PC-3 (cell line): ENCODE measurements at regions not wholly inside any gene's neighbourhood (a gene's known extent, or its start where the extent isn't known, plus 50 kb on each side); places are given as distances from the start of the nearest gene placed in this dataset.

Experiments
- ATAC-seq: fragments of 200-7000 bp; cut with Tn5 transposase; 2 replicates; pipeline ENCODE4 v1.9.1; 2020; ENCODE audit warnings: mild to moderate bottlenecking, moderate library complexity
- BruUV-seq: library from RNA; stranded (reverse); fragments of 400-500 nt; replicated peaks from 2 replicates; lab custom pipeline; 2021; lab: Mats Ljungman, UMichigan
- CTCF ChIA-PET: fragments of 300-600 bp; sonication (Branson Sonifier 250); formaldehyde crosslinking; loops from one replicate; lab custom pipeline; 2022; ENCODE audit warnings: antibody characterized with exemption; lab: Charles Lee
- POLR2A ChIA-PET: fragments of 300-600 bp; sonication (Branson Sonifier 250); formaldehyde crosslinking; loops from one replicate; lab custom pipeline; 2022; ENCODE audit warnings: antibody characterized with exemption; ENCODE audit not compliant: unreplicated experiment; lab: Charles Lee
- DNase-seq: peaks from one replicate; pipeline ENCODE4 v3.0.0-alpha.2; 2015
- H2AFZ ChIP-seq: fragments of 300-600 bp; sonication (generic); 2 replicates; pipeline ENCODE4 v1.6.0; 2016; ENCODE audit warnings: antibody characterized with exemption, low read length
- H3F3A ChIP-seq: fragments of 300-600 bp; sonication (generic); one replicate; pipeline ENCODE4 v1.6.0; 2017; ENCODE audit warnings: antibody characterized with exemption, low read length, control low read depth, mild to moderate bottlenecking; ENCODE audit not compliant: unreplicated experiment
- H3K27ac ChIP-seq: fragments of 300-600 bp; sonication (generic); 2 replicates; pipeline ENCODE4 v1.5.1; 2016; ENCODE audit warnings: mild to moderate bottlenecking, low read length
- H3K27me3 ChIP-seq: fragments of 300-600 bp; sonication (generic); 2 replicates; pipeline ENCODE4 v1.6.1; 2016; ENCODE audit warnings: low read length, mixed read lengths
- H3K36me3 ChIP-seq: fragments of 300-600 bp; sonication (generic); 2 replicates; pipeline ENCODE4 v1.6.1; 2016; ENCODE audit warnings: low read depth, mixed run types, low read length, mixed read lengths
- H3K4me1 ChIP-seq: fragments of 300-600 bp; sonication (generic); 2 replicates; pipeline ENCODE4 v1.5.1; 2016; ENCODE audit warnings: low read length; ENCODE audit not compliant: insufficient read depth
- H3K4me2 ChIP-seq: fragments of 300-600 bp; sonication (generic); 2 replicates; pipeline ENCODE4 v1.6.0; 2016; ENCODE audit warnings: low read length
- H3K4me3 ChIP-seq: fragments of 300-600 bp; sonication (generic); 2 replicates; pipeline ENCODE4 v1.5.1; 2016; ENCODE audit warnings: mild to moderate bottlenecking, low read length, mixed read lengths
- H3K79me2 ChIP-seq: fragments of 300-600 bp; sonication (generic); 2 replicates; pipeline ENCODE4 v1.6.1; 2017; ENCODE audit warnings: low read length, mixed read lengths
- H3K9ac ChIP-seq: fragments of 300-600 bp; sonication (generic); 2 replicates; pipeline ENCODE4 v1.6.0; 2016; ENCODE audit warnings: mild to moderate bottlenecking, low read length
- H3K9me2 ChIP-seq: fragments of 300-600 bp; sonication (generic); replicated peaks from 2 replicates; pipeline ENCODE4 v1.6.1; 2016; ENCODE audit warnings: mixed run types, low read length, mixed read lengths
- H3K9me3 ChIP-seq: fragments of 300-600 bp; sonication (generic); 2 replicates; pipeline ENCODE4 v1.6.1; 2016; ENCODE audit warnings: low read length, mixed read lengths
- H4K20me1 ChIP-seq: fragments of 300-600 bp; sonication (generic); 2 replicates; pipeline ENCODE4 v1.6.1; 2016; ENCODE audit warnings: low read length, mixed read lengths
- EZH2 ChIP-seq: fragments of 300-600 bp; sonication (generic); IDR thresholded peaks from one replicate; pipeline ENCODE4 v1.6.1; 2017; ENCODE audit warnings: antibody characterized with exemption, mild to moderate bottlenecking, low read length; ENCODE audit not compliant: unreplicated experiment
- EZH2phosphoT487 ChIP-seq: fragments of 300-600 bp; sonication (generic); IDR thresholded peaks from 2 replicates; pipeline ENCODE4 v1.6.1; 2018; ENCODE audit warnings: mild to moderate bottlenecking, antibody characterized with exemption, low read length, borderline replicate concordance
- intact Hi-C: fragments of 100-400 bp; cut with micrococcal nuclease; formaldehyde crosslinking; loops from 2 replicates; pipeline ENCODE4 v1.9.0; 2023
- TF ChIP-seq, protein P1 (sequence below): fragments of 300-600 bp; sonication (generic); conservative IDR thresholded peaks from 2 replicates; pipeline ENCODE4 v1.5.1; 2017; ENCODE audit warnings: antibody characterized with exemption, low read depth, mild to moderate bottlenecking, low read length

DNA sequence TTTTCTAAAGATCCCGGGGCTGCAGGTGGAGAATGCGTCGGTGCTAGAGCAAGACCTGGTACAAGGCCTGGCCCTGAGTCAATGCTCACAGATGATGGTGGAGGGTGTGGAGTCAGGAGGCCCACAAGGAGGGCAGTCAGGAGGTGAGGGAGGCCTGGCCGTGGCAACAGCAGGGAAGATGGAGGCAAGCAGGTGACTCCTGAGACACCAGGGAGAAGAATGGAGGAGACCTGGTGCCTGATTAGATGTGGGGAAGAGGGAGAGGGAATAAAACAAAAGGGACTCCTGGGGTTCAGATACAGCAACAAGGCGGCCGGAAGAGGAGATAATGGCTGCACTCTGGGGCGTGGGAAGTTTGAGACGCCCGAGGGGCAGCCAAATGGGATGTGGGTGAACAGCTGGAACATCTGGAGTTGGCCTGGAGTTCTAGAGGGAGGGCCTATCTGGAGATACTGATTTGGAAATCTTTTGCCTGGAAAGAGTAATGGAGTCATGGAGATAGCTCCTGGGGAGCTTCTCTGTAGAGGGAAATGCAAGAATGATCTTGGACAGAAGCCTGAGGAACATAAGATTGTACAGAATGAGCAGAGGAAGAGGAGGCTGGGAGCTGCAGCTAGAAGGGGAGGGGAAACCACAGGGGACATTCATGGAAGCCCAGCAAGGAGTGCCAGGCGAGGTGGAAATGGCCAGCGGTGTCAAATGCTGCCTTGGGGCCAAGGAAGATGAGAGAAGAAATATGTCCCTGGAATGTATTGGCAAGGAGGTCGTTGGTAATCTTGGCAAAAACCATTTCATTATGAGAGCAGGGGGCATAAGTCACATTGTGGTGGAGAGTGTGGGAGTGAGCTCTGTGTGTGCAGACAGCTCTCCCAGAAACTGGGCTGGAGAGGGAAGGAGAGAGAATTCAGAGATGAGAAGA lies 67.5 kb upstream of the CORO2B start:
- intact Hi-C loops, result no loop called here
- no TSS peak for BruUV-seq
- Histone ChIP-seq H3F3A (no peaks in the 10 kb centered on the region), H3K9ac (no peak overlapping the region), H3K79me2 (no peaks in the 10 kb centered on the region), H3K36me3 (no peaks in the 10 kb centered on the region), H3K27me3 (peaks cover 50% of the 10 kb centered on the region), H3K4me2 (no peak overlapping the region), H3K9me3 (no peaks in the 10 kb centered on the region), H3K4me3 (no peak overlapping the region), H3K9me2 (no peaks in the 10 kb centered on the region), H3K27ac (no peak overlapping the region), H2AFZ (no peak overlapping the region), H4K20me1 (no peaks in the 10 kb centered on the region), H3K4me1 (no peaks in the 10 kb centered on the region)
- CTCF ChIA-PET, result interaction anchor here (0.5 kb wide), 1 partner anchor 163 kb away, joined by 7 read pairs; no protein-coding TSS in a partner anchor
- POLR2A ChIA-PET, result no interaction called here
- no peak for ATAC-seq
- TF ChIP-seq, protein P1, sequence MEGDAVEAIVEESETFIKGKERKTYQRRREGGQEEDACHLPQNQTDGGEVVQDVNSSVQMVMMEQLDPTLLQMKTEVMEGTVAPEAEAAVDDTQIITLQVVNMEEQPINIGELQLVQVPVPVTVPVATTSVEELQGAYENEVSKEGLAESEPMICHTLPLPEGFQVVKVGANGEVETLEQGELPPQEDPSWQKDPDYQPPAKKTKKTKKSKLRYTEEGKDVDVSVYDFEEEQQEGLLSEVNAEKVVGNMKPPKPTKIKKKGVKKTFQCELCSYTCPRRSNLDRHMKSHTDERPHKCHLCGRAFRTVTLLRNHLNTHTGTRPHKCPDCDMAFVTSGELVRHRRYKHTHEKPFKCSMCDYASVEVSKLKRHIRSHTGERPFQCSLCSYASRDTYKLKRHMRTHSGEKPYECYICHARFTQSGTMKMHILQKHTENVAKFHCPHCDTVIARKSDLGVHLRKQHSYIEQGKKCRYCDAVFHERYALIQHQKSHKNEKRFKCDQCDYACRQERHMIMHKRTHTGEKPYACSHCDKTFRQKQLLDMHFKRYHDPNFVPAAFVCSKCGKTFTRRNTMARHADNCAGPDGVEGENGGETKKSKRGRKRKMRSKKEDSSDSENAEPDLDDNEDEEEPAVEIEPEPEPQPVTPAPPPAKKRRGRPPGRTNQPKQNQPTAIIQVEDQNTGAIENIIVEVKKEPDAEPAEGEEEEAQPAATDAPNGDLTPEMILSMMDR, result no peak
- no peak for TF ChIP-seq EZH2
- DNase-seq, result no peak

DNA sequence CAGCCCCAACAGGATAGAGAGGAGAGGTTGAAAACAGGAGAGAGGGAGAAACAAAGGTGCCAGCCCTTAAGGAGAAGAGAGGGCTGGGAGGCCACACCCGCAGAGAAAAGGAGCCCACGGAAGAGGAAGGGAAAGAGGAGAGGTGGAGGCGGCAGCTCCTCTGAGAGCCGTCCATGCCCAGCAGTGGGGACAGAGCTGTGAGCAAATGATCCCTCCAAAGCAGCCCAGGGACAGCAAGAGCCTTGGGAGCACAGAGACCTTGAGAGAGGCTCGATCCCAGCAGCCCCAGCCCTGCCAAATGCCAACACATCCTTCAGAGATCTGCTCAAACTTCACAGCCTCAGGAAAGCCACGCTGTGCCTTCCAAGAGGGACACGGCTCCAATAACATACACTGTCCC lies 66.7 kb upstream of the CORO2B start:
- H3K27ac ChIP-seq, result no peak overlapping the region
- BruUV-seq, result no TSS peak
- no peak for TF ChIP-seq EZH2phosphoT487
- no peak for TF ChIP-seq EZH2
- TF ChIP-seq, protein P1, result no peak
- no peaks in the 10 kb centered on the region for H3K4me1 ChIP-seq
- ChIA-PET POLR2A (no interaction called here), CTCF (no interaction called here)
- no peak overlapping the region for H3K4me3 ChIP-seq
- H4K20me1 ChIP-seq, result no peaks in the 10 kb centered on the region
- DNase-seq (no peak), ATAC-seq (no peak)
- no peak overlapping the region for H2AFZ ChIP-seq
- intact Hi-C loops, result no loop called here
- no peaks in the 10 kb centered on the region for H3K79me2 ChIP-seq
- no peaks in the 10 kb centered on the region for H3F3A ChIP-seq
- H3K9ac ChIP-seq, result no peak overlapping the region
- no peaks in the 10 kb centered on the region for H3K9me3 ChIP-seq
- peaks cover 52% of the 10 kb centered on the region for H3K27me3 ChIP-seq
- no peaks in the 10 kb centered on the region for H3K9me2 ChIP-seq
- no peak overlapping the region for H3K4me2 ChIP-seq
- H3K36me3 ChIP-seq, result no peaks in the 10 kb centered on the region

DNA sequence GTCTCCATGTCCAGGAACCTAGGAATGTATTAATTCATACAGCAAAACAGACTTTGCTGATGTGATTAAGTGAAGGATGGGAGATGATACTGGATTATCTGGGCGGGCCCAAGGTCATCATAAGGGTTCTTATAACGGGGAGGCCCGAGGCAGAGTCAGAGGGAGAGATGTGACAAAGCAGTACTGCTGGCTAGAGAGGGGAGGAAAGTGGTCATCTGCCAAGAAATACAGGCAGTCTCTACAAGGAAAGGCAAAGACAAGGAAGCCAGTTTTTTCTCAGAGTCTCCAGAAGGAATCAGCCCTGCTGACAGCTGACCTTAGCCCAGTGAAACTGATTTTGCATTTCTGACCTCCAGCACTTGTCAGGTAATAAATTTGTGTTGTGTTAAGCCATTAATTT lies 66.2 kb upstream of the CORO2B start:
- intact Hi-C loops, result no loop called here
- H3K36me3 ChIP-seq, result no peaks in the 10 kb centered on the region
- no peaks in the 10 kb centered on the region for H3F3A ChIP-seq
- peaks cover 52% of the 10 kb centered on the region for H3K27me3 ChIP-seq
- no peak overlapping the region for H3K4me3 ChIP-seq
- no peak overlapping the region for H3K4me2 ChIP-seq
- H3K4me1 ChIP-seq, result no peaks in the 10 kb centered on the region
- TF ChIP-seq, protein P1, result no peak
- TF ChIP-seq EZH2 (no peak), EZH2phosphoT487 (no peak)
- no TSS peak for BruUV-seq
- H3K9ac ChIP-seq, result no peak overlapping the region
- no peaks in the 10 kb centered on the region for H4K20me1 ChIP-seq
- no peak for DNase-seq
- no peaks in the 10 kb centered on the region for H3K9me3 ChIP-seq
- ChIA-PET POLR2A (no interaction called here), CTCF (no interaction called here)
- no peak overlapping the region for H2AFZ ChIP-seq
- no peaks in the 10 kb centered on the region for H3K9me2 ChIP-seq
- no peak for ATAC-seq
- H3K79me2 ChIP-seq, result no peaks in the 10 kb centered on the region
- H3K27ac ChIP-seq, result no peak overlapping the region
